ENCODE measurements at regions not wholly inside any gene's neighbourhood (a gene's known extent, or its start where the extent isn't known, plus 50 kb on each side); places are given as distances from the start of the nearest gene placed in this dataset.
A peak's percentile ranks its signal among the peaks of the same experiment; 100 is the strongest.

DNA sequence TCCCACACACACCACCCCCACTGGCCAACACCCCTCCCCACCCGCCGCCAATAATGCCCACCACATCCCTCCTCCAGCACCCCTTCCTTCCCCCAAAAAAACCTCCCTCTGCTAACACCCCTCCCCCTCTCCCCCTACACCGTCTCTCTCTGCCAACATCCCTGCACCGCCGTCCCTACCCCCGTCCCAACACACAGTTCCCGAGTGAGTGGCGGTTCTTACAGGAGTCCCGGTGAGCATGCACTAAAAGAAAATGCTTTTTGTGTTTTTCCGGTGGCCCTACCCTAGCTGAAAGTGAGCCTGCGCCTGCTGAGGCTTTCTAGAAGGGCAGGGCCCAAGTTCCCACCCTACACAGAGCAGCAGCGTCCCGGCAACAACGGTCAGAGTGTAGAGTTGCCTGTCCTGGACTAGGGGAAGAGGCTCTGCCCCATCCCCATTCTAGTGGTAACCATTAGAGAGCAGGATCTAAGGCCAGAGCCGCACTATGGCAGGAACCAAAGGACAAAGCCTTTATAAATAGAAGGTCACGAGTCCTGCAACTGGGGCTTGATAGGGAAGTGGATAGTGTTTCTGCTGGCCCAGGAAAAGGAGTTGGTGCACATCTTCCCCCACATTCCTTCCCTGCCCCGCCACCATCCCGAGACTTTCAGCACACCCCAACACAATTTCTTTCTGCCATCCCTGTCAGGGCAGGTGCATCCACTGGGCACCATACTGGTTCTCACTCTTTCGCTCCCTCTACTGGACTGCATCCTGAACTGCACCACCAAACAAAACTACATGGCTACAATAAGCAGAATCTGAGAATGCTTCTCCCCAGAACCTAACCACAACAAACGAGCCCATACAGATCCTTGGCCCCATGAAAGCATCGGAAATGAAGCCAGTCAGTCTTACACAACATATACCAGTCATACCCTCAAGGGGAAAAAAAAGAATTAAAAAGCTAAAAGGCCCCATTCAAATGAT is 78.1 kb upstream of the PAGE3 start:
- TF ChIP-seq, protein P1, sequence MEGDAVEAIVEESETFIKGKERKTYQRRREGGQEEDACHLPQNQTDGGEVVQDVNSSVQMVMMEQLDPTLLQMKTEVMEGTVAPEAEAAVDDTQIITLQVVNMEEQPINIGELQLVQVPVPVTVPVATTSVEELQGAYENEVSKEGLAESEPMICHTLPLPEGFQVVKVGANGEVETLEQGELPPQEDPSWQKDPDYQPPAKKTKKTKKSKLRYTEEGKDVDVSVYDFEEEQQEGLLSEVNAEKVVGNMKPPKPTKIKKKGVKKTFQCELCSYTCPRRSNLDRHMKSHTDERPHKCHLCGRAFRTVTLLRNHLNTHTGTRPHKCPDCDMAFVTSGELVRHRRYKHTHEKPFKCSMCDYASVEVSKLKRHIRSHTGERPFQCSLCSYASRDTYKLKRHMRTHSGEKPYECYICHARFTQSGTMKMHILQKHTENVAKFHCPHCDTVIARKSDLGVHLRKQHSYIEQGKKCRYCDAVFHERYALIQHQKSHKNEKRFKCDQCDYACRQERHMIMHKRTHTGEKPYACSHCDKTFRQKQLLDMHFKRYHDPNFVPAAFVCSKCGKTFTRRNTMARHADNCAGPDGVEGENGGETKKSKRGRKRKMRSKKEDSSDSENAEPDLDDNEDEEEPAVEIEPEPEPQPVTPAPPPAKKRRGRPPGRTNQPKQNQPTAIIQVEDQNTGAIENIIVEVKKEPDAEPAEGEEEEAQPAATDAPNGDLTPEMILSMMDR (IDR thresholded peaks at IDR 0.05), result peak; percentile 59
- no peak for TF ChIP-seq EZH2phosphoT487 (IDR thresholded peaks at IDR 0.05; ENCODE audit: borderline replicate concordance, low read depth)
